Esophagus (tissue), 2 donors: ENCODE measurements at regions not wholly inside any gene's neighbourhood (a gene's known extent, or its start where the extent isn't known, plus 50 kb on each side); places are given as distances from the start of the nearest gene placed in this dataset.

Experiments
- H3K27ac ChIP-seq, 2 donors: one replicate each; pipeline ENCODE4 v1.5.1; 2013; ENCODE audit warnings: low read depth in 2 of 2, mild to moderate bottlenecking in 2 of 2, inconsistent platforms in 1 of 2, low read length in 1 of 2, moderate library complexity in 1 of 2
- H3K27me3 ChIP-seq, 2 donors: one replicate each; pipeline ENCODE4 v1.6.1; 2013; ENCODE audit warnings: low read length in 2 of 2, control low read depth in 1 of 2, mild to moderate bottlenecking in 1 of 2; ENCODE audit not compliant: insufficient read depth in 2 of 2, control insufficient read depth in 1 of 2
- H3K36me3 ChIP-seq, 2 donors: one replicate each; pipeline ENCODE4 v1.6.1; 2013; ENCODE audit warnings: low read length in 1 of 2; ENCODE audit not compliant: control insufficient read depth in 2 of 2, insufficient read depth in 2 of 2
- H3K4me1 ChIP-seq, 2 donors: one replicate each; pipeline ENCODE4 v1.6.1; 2013; ENCODE audit warnings: low read length in 1 of 2; ENCODE audit not compliant: control insufficient read depth in 2 of 2, insufficient read depth in 2 of 2
- H3K4me3 ChIP-seq, 2 donors: one replicate each; pipeline ENCODE4 v1.5.1; 2013; ENCODE audit warnings: low read length in 2 of 2, mild to moderate bottlenecking in 2 of 2, low read depth in 1 of 2, moderate library complexity in 1 of 2
- H3K9me3 ChIP-seq, 2 donors: one replicate each; pipeline ENCODE4 v1.6.1; 2013; ENCODE audit warnings: mild to moderate bottlenecking in 2 of 2, low read depth in 1 of 2, low read length in 1 of 2, moderate library complexity in 1 of 2; ENCODE audit not compliant: control insufficient read depth in 2 of 2, insufficient read depth in 1 of 2
- WGBS, 2 donors: extraction: QIAGEN DNeasy Blood & Tissue Kit; methylation state at CpG; one replicate each; pipeline ENCODE4 v1.1.7; 2013; 5-methylcytosine and 5-hydroxymethylcytosine counted together
- donor health status: healthy with polysubstance abuse.
- donor health status: Bipolar disorder and iron deficiency.

DNA sequence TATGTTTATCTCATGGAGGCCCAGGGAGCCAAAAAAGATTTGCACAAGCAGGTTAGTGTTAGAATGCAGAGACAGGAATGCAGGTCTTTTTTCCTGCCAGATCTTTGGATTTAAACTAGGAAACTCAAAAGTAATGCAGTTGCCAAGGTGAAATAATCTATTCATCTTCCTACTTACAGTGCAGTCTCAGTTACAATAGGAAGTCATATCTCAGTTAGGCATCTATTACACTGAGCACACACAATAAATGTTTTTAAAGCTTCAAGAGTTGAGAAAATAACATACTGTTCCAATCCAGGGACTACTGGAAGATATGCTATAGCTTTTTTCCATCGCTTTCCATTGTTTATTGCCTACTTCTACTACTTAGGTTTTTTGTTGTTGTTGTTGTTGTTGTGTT, 279.3 kb upstream of the E2F7 start:
- no peak overlapping the region for H3K4me3 ChIP-seq
- H3K36me3 ChIP-seq: no peaks in the 10 kb centered on the region
- H3K9me3 ChIP-seq: no peaks in the 10 kb centered on the region
- no peaks in the 10 kb centered on the region for H3K27me3 ChIP-seq
- WGBS, 2 donors: 42 to 75% methylated on average over 1 of the region's 1 CpG
- H3K27ac ChIP-seq: no peak overlapping the region
- H3K4me1 ChIP-seq: no peaks in the 10 kb centered on the region

DNA sequence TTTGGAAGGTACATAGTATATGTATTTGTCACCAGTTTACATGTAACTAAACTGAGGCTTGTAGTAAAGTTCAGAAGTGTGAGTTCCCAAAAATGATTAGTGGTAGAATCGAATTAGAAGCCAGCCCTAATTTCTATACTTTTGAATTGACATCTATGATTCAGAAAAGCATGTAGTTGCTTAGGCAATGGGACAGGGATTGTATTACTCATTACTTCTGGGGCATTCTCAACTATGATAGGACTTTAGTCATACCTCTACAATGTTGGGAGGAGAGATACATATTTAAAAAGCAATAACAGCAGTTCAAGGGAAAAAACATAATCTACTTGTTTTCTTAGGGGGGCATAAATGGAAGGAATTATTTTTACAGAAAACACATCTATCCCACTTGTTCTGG, 277.9 kb upstream of the E2F7 start:
- WGBS, 2 donors: 46 to 53% methylated on average over 1 of the region's 1 CpG
- Histone ChIP-seq H3K9me3 (no peaks in the 10 kb centered on the region), H3K4me1 (no peaks in the 10 kb centered on the region), H3K36me3 (no peaks in the 10 kb centered on the region), H3K4me3 (no peak overlapping the region), H3K27me3 (no peaks in the 10 kb centered on the region), H3K27ac (no peak overlapping the region)

GRCh38 chr12:77342253-77342652, 276.9 kb upstream of the E2F7 start:
- Histone ChIP-seq H3K4me3 (no peak overlapping the region), H3K27ac (no peak overlapping the region), H3K4me1 (no peaks in the 10 kb centered on the region), H3K27me3 (no peaks in the 10 kb centered on the region), H3K36me3 (no peaks in the 10 kb centered on the region), H3K9me3 (no peaks in the 10 kb centered on the region)
- 21 to 36% methylated on average over 2 of the region's 2 CpGs for WGBS, 2 donors

DNA sequence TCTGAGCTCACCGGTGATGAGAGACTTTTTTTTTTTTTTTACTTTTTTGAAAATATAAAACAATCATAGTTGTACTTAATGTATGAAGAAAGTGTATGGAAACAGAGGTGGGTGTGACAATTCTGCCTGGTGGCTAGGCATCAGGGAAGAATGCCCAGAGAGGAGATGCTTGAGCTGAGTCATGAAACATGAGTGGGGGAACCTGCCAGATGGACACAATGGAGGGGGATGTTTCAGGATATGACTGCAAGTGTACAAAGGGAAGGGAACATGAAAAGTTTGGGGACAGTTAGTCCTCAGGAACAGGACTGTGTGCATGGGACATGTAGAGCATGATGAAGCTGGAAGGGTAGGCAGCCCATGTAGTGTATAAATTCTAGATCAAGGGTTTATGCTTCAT, 274.2 kb upstream of the E2F7 start:
- Histone ChIP-seq H3K4me3 (no peak overlapping the region), H3K27me3 (no peaks in the 10 kb centered on the region), H3K9me3 (no peaks in the 10 kb centered on the region), H3K4me1 (no peaks in the 10 kb centered on the region), H3K36me3 (no peaks in the 10 kb centered on the region), H3K27ac (no peak overlapping the region)
- WGBS, 2 donors: 54 to 80% methylated on average over 1 of the region's 1 CpG

- Histone ChIP-seq H3K9me3 (no peaks in the 10 kb centered on the region), H3K27me3 (no peaks in the 10 kb centered on the region), H3K4me3 (no peak overlapping the region), H3K4me1 (no peaks in the 10 kb centered on the region), H3K27ac (no peak overlapping the region), H3K36me3 (no peaks in the 10 kb centered on the region)
- WGBS, 2 donors: 65 to 83% methylated on average over 5 of the region's 5 CpGs
Observed at GRCh38 chr12:77337362-77337761, 272.0 kb upstream of the E2F7 start.

- no peak overlapping the region for H3K27ac ChIP-seq
- no peaks in the 10 kb centered on the region for H3K36me3 ChIP-seq
- H3K27me3 ChIP-seq: no peaks in the 10 kb centered on the region
- H3K4me3 ChIP-seq: no peak overlapping the region
- 81 to 89% methylated on average over 2 of the region's 2 CpGs for WGBS, 2 donors
- no peaks in the 10 kb centered on the region for H3K9me3 ChIP-seq
- H3K4me1 ChIP-seq: no peaks in the 10 kb centered on the region
Observed at GRCh38 chr12:77334806-77335205, 269.4 kb upstream of the E2F7 start.

- 52 to 66% methylated on average over 7 of the region's 7 CpGs for WGBS, 2 donors
- Histone ChIP-seq H3K27me3 (no peaks in the 10 kb centered on the region), H3K27ac (no peak overlapping the region)
Observed at GRCh38 chr12:77328326-77328725, 263.0 kb upstream of the E2F7 start.

DNA sequence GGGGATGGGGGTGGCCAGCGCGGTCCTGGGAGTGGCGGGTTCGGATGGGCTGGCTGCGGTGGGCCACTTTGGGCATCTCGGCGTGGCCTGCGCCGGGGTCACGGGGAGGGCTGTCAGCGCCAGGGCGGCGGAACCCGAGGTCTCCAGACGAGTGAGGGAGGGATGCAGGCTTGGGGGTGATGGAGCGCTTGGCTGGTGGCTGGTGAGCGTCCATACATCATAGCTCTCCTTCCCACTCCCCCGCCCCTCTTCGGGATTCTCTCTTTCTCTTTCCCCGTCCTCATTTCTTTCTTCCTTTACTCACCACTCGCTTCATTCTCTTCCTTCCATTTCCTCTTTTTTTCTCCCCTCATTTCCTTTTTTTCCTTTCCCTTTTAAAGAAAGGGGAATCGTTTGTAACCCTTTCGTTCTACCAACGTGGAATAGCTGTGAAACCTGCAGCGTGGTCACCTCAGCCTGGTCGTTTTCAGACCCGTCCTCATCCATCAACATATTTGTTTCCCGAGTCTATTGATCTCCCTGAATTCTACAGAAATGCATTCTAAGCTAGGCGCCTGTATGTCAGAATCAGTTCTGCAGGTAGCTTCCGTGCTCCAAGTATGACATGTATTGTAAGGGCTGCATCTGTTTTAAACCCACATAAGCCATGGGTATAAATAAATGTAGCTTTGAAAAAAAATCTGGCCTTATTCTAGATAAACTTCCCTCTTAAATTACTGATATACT, 260.3 kb upstream of the E2F7 start:
- H3K27ac ChIP-seq: no peak overlapping the region
- H3K36me3 ChIP-seq: no peaks in the 10 kb centered on the region
- peaks cover 2 to 3% of the 10 kb centered on the region in 2 donors for H3K4me1 ChIP-seq
- no peaks in the 10 kb centered on the region for H3K27me3 ChIP-seq
- 8 to 11% methylated on average over 28 to 30 of the region's 30 CpGs for WGBS, 2 donors
- peak overlapping the region; percentile 31 to 70 for H3K4me3 ChIP-seq
- no peaks in the 10 kb centered on the region for H3K9me3 ChIP-seq

More at GRCh38 chr12:77328326-77328725, 263.0 kb upstream of the E2F7 start:
- Histone ChIP-seq H3K9me3 (no peaks in the 10 kb centered on the region), H3K4me1 (peaks cover 2 to 3% of the 10 kb centered on the region in 2 donors), H3K4me3 (no peak overlapping the region), H3K36me3 (no peaks in the 10 kb centered on the region)

DNA sequence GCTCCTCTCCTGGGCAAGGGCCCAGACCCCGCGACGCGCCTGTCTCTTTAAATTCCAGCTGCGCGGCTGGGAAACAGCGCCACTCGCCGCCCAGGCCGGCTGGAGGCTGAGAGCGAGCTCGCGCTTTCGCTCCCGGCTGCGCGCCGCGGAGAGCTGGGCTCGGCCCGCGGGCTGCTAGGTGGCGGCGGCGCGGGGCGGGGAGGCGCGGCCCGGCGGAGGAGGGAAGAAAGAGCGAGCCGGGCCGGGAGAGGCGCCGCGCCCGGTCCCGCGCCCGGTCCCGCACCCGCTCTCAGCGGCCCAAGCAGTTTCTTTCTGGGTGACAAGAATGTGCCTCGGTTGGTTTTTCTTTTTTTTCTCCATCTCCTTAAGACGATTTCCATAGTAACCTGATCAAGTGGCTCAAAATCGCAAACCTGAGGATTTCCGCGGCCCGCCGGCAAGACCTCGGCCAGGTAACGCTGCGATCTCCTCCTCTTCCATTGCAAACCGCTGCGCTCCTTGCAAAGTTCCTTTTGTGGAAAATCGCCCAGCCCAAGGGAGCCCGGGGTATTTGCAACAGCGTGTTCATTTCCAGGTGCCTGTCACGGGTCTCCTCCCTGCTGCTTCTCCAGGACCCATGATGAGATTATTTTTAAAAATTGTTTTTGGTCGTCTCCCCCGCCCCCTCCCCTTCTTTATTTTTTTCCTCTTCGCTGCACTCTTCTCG, 259.5 kb upstream of the E2F7 start:
- Histone ChIP-seq H3K9me3 (no peaks in the 10 kb centered on the region), H3K27ac (no peak overlapping the region), H3K4me1 (peaks cover 2 to 3% of the 10 kb centered on the region in 2 donors), H3K36me3 (no peaks in the 10 kb centered on the region), H3K4me3 (peak overlapping the region; percentile 50 to 70), H3K27me3 (no peaks in the 10 kb centered on the region)
- WGBS, 2 donors: 1% methylated on average over 42 to 64 of the region's 64 CpGs

GRCh38 chr12:77324416-77324762, 259.0 kb upstream of the E2F7 start:
- Histone ChIP-seq H3K4me1 (peaks cover 2 to 3% of the 10 kb centered on the region in 2 donors), H3K27ac (no peak overlapping the region)

More at GRCh38 chr12:77324416-77324762, 259.0 kb upstream of the E2F7 start:
- Histone ChIP-seq H3K36me3 (no peaks in the 10 kb centered on the region), H3K4me3 (peak overlapping the region; percentile 50 to 70), H3K9me3 (no peaks in the 10 kb centered on the region), H3K27me3 (no peaks in the 10 kb centered on the region)
- 2% methylated on average over 15 of the region's 15 CpGs for WGBS, 2 donors
